Keratinocyte (primary cell): ENCODE measurements at regions not wholly inside any gene's neighbourhood (a gene's known extent, or its start where the extent isn't known, plus 50 kb on each side); places are given as distances from the start of the nearest gene placed in this dataset.

ENCODE experiments used
- DNase-seq: peaks from one replicate; pipeline ENCODE4 v3.0.0-alpha.2; 2011; ENCODE audit warnings: low read depth, missing footprints, low spot score
- FAIRE-seq: peaks from 2 replicates; lab custom pipeline; 2011; peaks lifted over from hg19 to GRCh38; lab: Jason Lieb, UNC
- H2AFZ ChIP-seq: 2 replicates; pipeline ENCODE4 v1.6.0; 2012; ENCODE audit warnings: low read length, control low read depth, inconsistent platforms; ENCODE audit not compliant: control insufficient read depth
- H3K27ac ChIP-seq: 2 replicates; pipeline ENCODE4 v1.5.1; 2011; ENCODE audit warnings: low read length; ENCODE audit not compliant: control insufficient read depth, insufficient read depth
- H3K27me3 ChIP-seq: 3 replicates; pipeline ENCODE4 v1.6.0; 2011; ENCODE audit warnings: low read length; ENCODE audit not compliant: control insufficient read depth, insufficient read depth; ENCODE audit errors: extremely low read depth
- H3K36me3 ChIP-seq, 2 experiments: 2 replicates in 1 of 2; 3 replicates in 1 of 2; pipeline ENCODE4 v1.5.1; 2011; ENCODE audit warnings: low read length in 2 of 2, mild to moderate bottlenecking in 1 of 2; ENCODE audit not compliant: control insufficient read depth in 2 of 2, insufficient read depth in 2 of 2; ENCODE audit errors: extremely low read depth in 1 of 2
- H3K4me1 ChIP-seq: 3 replicates; pipeline ENCODE4 v1.5.1; 2011; ENCODE audit warnings: low read length; ENCODE audit not compliant: control insufficient read depth, insufficient read depth; ENCODE audit errors: extremely low read depth
- H3K4me2 ChIP-seq: 3 replicates; pipeline ENCODE4 v1.6.0; 2011; ENCODE audit warnings: low read depth, low read length; ENCODE audit not compliant: control insufficient read depth, insufficient read depth; ENCODE audit errors: extremely low read depth
- H3K4me3 ChIP-seq, 3 experiments: fragments of 200-600 bp in 1 of 3; sonication (generic) in 1 of 3; 2 replicates in 2 of 3; 3 replicates in 1 of 3; pipeline ENCODE4 v1.5.1; 2011 to 2016; ENCODE audit warnings: low read length in 3 of 3, mild to moderate bottlenecking in 3 of 3, control low read depth in 2 of 3, inconsistent platforms in 1 of 3, low read depth in 1 of 3, mixed read lengths in 1 of 3, mixed run types in 1 of 3, moderate library complexity in 1 of 3; ENCODE audit not compliant: control insufficient read depth in 2 of 3, insufficient read depth in 2 of 3; ENCODE audit errors: extremely low read depth in 1 of 3
- H3K79me2 ChIP-seq: 2 replicates; pipeline ENCODE4 v1.6.0; 2012; ENCODE audit warnings: low read length; ENCODE audit not compliant: control insufficient read depth, insufficient read depth
- H3K9ac ChIP-seq: 3 replicates; pipeline ENCODE4 v1.6.0; 2011; ENCODE audit warnings: low read length; ENCODE audit not compliant: control insufficient read depth, insufficient read depth; ENCODE audit errors: extremely low read depth
- H3K9me1 ChIP-seq: 3 replicates; pipeline ENCODE4 v1.6.0; 2011; ENCODE audit warnings: low read length; ENCODE audit not compliant: control insufficient read depth, insufficient read depth; ENCODE audit errors: extremely low read depth
- H3K9me3 ChIP-seq: 2 replicates; pipeline ENCODE4 v1.5.1; 2012; ENCODE audit warnings: low read depth, low read length; ENCODE audit not compliant: control insufficient read depth
- H4K20me1 ChIP-seq: 3 replicates; pipeline ENCODE4 v1.6.0; 2011; ENCODE audit warnings: low read length; ENCODE audit not compliant: control insufficient read depth, insufficient read depth; ENCODE audit errors: extremely low read depth
- EZH2 ChIP-seq: IDR thresholded peaks from one replicate; pipeline ENCODE4 v1.6.1; 2012; ENCODE audit warnings: inconsistent platforms, mild to moderate bottlenecking, low read length, moderate library complexity
- dilution Hi-C: fragments of 300-500 bp; cut with MboI; formaldehyde crosslinking; loops from one replicate; pipeline ENCODE4 v1.7.0; 2020; ENCODE audit warnings: low sequenced_read_pairs; ENCODE audit not compliant: extremely low pct_ligation_motif_present
- TF ChIP-seq, protein P1 (sequence below), 3 experiments: IDR thresholded peaks in 1 of 3; conservative IDR thresholded peaks in 1 of 3; optimal IDR thresholded peaks in 1 of 3; 2 replicates in 2 of 3; 3 replicates in 1 of 3; pipeline versions ENCODE3 to v1.5.1; 2011; ENCODE audit warnings: low read length in 3 of 3, mild to moderate bottlenecking in 3 of 3, moderate library complexity in 2 of 3, control low read depth in 1 of 3, inconsistent platforms in 1 of 3; ENCODE audit not compliant: insufficient read depth in 2 of 3; ENCODE audit errors: extremely low read depth in 1 of 3

DNA sequence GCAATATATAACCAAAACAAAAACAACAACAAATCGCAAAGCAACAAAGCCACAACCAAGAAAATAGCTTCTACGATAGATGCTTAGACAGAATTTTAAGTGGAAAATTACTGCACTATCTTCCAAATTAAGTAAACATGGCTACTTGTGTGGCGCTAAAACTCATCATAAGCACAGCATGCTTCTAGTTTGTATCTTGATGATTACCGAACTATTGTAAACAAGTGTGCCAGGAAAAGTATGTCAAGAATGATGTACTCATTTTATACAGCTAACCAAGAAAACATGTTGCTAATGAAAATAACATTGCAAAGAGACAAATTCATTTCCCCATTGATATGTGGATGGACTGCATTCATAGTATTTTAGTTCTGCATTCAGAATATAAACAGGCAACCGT lies 271.9 kb upstream of the GPC6 start:
- dilution Hi-C loops: no loop called here
- Histone ChIP-seq H3K9me1 (no peaks in the 10 kb centered on the region), H3K27me3 (no peaks in the 10 kb centered on the region), H3K4me3 (no peak overlapping the region), H3K9ac (no peak overlapping the region), H3K4me2 (no peak overlapping the region), H3K27ac (no peak overlapping the region), H4K20me1 (no peaks in the 10 kb centered on the region), H3K9me3 (no peaks in the 10 kb centered on the region), H3K36me3 (no peaks in the 10 kb centered on the region), H3K79me2 (no peaks in the 10 kb centered on the region), H3K4me1 (no peaks in the 10 kb centered on the region), H2AFZ (no peak overlapping the region)
- TF ChIP-seq, protein P1, sequence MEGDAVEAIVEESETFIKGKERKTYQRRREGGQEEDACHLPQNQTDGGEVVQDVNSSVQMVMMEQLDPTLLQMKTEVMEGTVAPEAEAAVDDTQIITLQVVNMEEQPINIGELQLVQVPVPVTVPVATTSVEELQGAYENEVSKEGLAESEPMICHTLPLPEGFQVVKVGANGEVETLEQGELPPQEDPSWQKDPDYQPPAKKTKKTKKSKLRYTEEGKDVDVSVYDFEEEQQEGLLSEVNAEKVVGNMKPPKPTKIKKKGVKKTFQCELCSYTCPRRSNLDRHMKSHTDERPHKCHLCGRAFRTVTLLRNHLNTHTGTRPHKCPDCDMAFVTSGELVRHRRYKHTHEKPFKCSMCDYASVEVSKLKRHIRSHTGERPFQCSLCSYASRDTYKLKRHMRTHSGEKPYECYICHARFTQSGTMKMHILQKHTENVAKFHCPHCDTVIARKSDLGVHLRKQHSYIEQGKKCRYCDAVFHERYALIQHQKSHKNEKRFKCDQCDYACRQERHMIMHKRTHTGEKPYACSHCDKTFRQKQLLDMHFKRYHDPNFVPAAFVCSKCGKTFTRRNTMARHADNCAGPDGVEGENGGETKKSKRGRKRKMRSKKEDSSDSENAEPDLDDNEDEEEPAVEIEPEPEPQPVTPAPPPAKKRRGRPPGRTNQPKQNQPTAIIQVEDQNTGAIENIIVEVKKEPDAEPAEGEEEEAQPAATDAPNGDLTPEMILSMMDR (optimal IDR thresholded peaks at IDR 0.05 in 1 of 3, IDR thresholded peaks at IDR 0.05 in 1 of 3, conservative IDR thresholded peaks at IDR 0.05 in 1 of 3; ENCODE audit: extremely low read depth in 1 of 3, insufficient read depth in 2 of 3, low read length in 3 of 3): no peak
- no peak for TF ChIP-seq EZH2
- FAIRE-seq: no peak
- DNase-seq: no peak

DNA sequence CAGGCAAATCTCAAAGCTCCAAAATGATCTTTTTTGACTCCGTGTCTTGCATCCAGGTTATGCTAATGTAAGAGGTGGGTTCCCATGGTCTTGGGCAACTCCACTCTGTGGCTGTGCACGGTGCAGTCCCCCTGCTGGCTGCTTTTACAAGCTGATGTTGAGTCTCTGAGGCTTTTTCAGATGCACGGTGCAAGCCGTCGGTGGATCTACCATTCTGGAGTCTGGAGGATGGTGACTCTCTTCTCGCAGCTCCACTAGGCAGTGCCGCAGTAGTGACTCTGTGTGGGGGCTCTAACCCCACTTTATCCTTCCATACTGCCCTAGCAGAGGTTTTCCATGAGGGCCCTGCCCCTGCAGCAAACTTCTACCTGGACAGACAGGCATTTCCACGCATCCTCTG lies 266.8 kb upstream of the GPC6 start:
- Histone ChIP-seq H3K27me3 (no peaks in the 10 kb centered on the region), H3K4me1 (no peaks in the 10 kb centered on the region), H3K9ac (no peak overlapping the region), H3K4me2 (no peak overlapping the region), H3K9me1 (no peaks in the 10 kb centered on the region), H3K36me3 (no peaks in the 10 kb centered on the region), H3K79me2 (no peaks in the 10 kb centered on the region), H3K9me3 (no peaks in the 10 kb centered on the region), H3K4me3 (no peak overlapping the region), H4K20me1 (no peaks in the 10 kb centered on the region), H2AFZ (no peak overlapping the region), H3K27ac (no peak overlapping the region)
- FAIRE-seq (no peak), DNase-seq (no peak)
- dilution Hi-C loops: no loop called here
- TF ChIP-seq, protein P1 (optimal IDR thresholded peaks at IDR 0.05 in 1 of 3, IDR thresholded peaks at IDR 0.05 in 1 of 3, conservative IDR thresholded peaks at IDR 0.05 in 1 of 3; ENCODE audit: extremely low read depth in 1 of 3, insufficient read depth in 2 of 3, low read length in 3 of 3): no peak
- no peak for TF ChIP-seq EZH2
